ENCODE measurements at regions not wholly inside any gene's neighbourhood (a gene's known extent, or its start where the extent isn't known, plus 50 kb on each side); places are given as distances from the start of the nearest gene placed in this dataset.

- H3K36me3 Mint-ChIP-seq, result no peaks in the 10 kb centered on the region
- Histone ChIP-seq H3K9me3 (ENCODE audit: control insufficient read depth in 2 of 2, low read length in 2 of 2) (no peaks in the 10 kb centered on the region), H3K4me3 (ENCODE audit: low read depth, low read length) (no peak overlapping the region), H3K4me1 (ENCODE audit: control insufficient read depth, insufficient read depth, low read length, poor library complexity, severe bottlenecking) (no peaks in the 10 kb centered on the region), H3K36me3 (ENCODE audit: control insufficient read depth, insufficient read depth, low read length) (no peaks in the 10 kb centered on the region), H3K27ac (ENCODE audit: insufficient read depth, low read length, poor library complexity, severe bottlenecking) (no peak overlapping the region), H3K27me3 (ENCODE audit: control insufficient read depth, insufficient read depth, low read length) (no peaks in the 10 kb centered on the region)
- H3K4me3 Mint-ChIP-seq, result no peak overlapping the region
- no peak for DNase-seq
- peak overlapping the region in 1 of 3 donors; percentile 64 for H3K27ac Mint-ChIP-seq
- ATAC-seq (ENCODE audit: low read depth in 2 of 2), result no peak
- peaks cover 0 to 2% (median 0%) of the 10 kb centered on the region in 7 donors for H3K9me3 Mint-ChIP-seq
- no peaks in the 10 kb centered on the region for H3K27me3 Mint-ChIP-seq
- H3K4me1 Mint-ChIP-seq, result peaks cover 5 to 44% (median 18%) of the 10 kb centered on the region in 4 donors
Observed at GRCh38 chr9:20227166-20227874, 395.0 kb downstream of the MLLT3 start.

GRCh38 chr9:20226345-20226744 lies 396.0 kb downstream of the MLLT3 start:
- peaks cover 9 to 49% (median 22%) of the 10 kb centered on the region in 4 donors for H3K4me1 Mint-ChIP-seq
- H3K9me3 ChIP-seq (ENCODE audit: control insufficient read depth in 2 of 2, low read length in 2 of 2), result no peaks in the 10 kb centered on the region
- H3K36me3 ChIP-seq (ENCODE audit: control insufficient read depth, insufficient read depth, low read length), result no peaks in the 10 kb centered on the region
- H3K27ac Mint-ChIP-seq, result peak overlapping the region in 1 of 3 donors; percentile 64
- DNase-seq, result no peak
- peaks cover 0 to 2% (median 0%) of the 10 kb centered on the region in 7 donors for H3K9me3 Mint-ChIP-seq
- no peak for ATAC-seq (ENCODE audit: low read depth in 2 of 2)
- no peaks in the 10 kb centered on the region for H3K4me1 ChIP-seq (ENCODE audit: control insufficient read depth, insufficient read depth, low read length, poor library complexity, severe bottlenecking)
- no peak overlapping the region for H3K4me3 Mint-ChIP-seq
- no peaks in the 10 kb centered on the region for H3K27me3 ChIP-seq (ENCODE audit: control insufficient read depth, insufficient read depth, low read length)
- H3K4me3 ChIP-seq (ENCODE audit: low read depth, low read length), result no peak overlapping the region
- H3K36me3 Mint-ChIP-seq, result no peaks in the 10 kb centered on the region
- H3K27me3 Mint-ChIP-seq, result no peaks in the 10 kb centered on the region
- H3K27ac ChIP-seq (ENCODE audit: insufficient read depth, low read length, poor library complexity, severe bottlenecking), result no peak overlapping the region

- Histone ChIP-seq H3K36me3 (ENCODE audit: control insufficient read depth, insufficient read depth, low read length) (no peaks in the 10 kb centered on the region), H3K9me3 (ENCODE audit: control insufficient read depth in 2 of 2, low read length in 2 of 2) (no peaks in the 10 kb centered on the region), H3K27ac (ENCODE audit: insufficient read depth, low read length, poor library complexity, severe bottlenecking) (no peak overlapping the region), H3K4me3 (ENCODE audit: low read depth, low read length) (peak overlapping the region; percentile 38), H3K4me1 (ENCODE audit: control insufficient read depth, insufficient read depth, low read length, poor library complexity, severe bottlenecking) (no peaks in the 10 kb centered on the region), H3K27me3 (ENCODE audit: control insufficient read depth, insufficient read depth, low read length) (no peaks in the 10 kb centered on the region)
- H3K27me3 Mint-ChIP-seq, result no peaks in the 10 kb centered on the region
- ATAC-seq (ENCODE audit: low read depth in 2 of 2) (no peak), DNase-seq (no peak)
- peaks cover 12 to 54% (median 28%) of the 10 kb centered on the region in 4 donors for H3K4me1 Mint-ChIP-seq
- H3K9me3 Mint-ChIP-seq, result peaks cover 0 to 2% (median 0%) of the 10 kb centered on the region in 7 donors
- H3K36me3 Mint-ChIP-seq, result no peaks in the 10 kb centered on the region
- peak overlapping the region in 1 of 4 donors; percentile 36 for H3K4me3 Mint-ChIP-seq
- peak overlapping the region in 2 of 3 donors; percentile 37 to 78 for H3K27ac Mint-ChIP-seq
Observed at GRCh38 chr9:20225826-20226225, 396.5 kb downstream of the MLLT3 start.

GRCh38 chr9:20224756-20225155 lies 397.5 kb downstream of the MLLT3 start:
- peaks cover 0 to 2% (median 0%) of the 10 kb centered on the region in 7 donors for H3K9me3 Mint-ChIP-seq
- Histone ChIP-seq H3K4me1 (ENCODE audit: control insufficient read depth, insufficient read depth, low read length, poor library complexity, severe bottlenecking) (no peaks in the 10 kb centered on the region), H3K27ac (ENCODE audit: insufficient read depth, low read length, poor library complexity, severe bottlenecking) (no peak overlapping the region), H3K4me3 (ENCODE audit: low read depth, low read length) (no peak overlapping the region), H3K36me3 (ENCODE audit: control insufficient read depth, insufficient read depth, low read length) (no peaks in the 10 kb centered on the region), H3K27me3 (ENCODE audit: control insufficient read depth, insufficient read depth, low read length) (no peaks in the 10 kb centered on the region), H3K9me3 (ENCODE audit: control insufficient read depth in 2 of 2, low read length in 2 of 2) (no peaks in the 10 kb centered on the region)
- no peak overlapping the region for H3K27ac Mint-ChIP-seq
- H3K4me1 Mint-ChIP-seq, result peaks cover 12 to 63% (median 31%) of the 10 kb centered on the region in 4 donors
- H3K4me3 Mint-ChIP-seq, result no peak overlapping the region
- H3K36me3 Mint-ChIP-seq, result no peaks in the 10 kb centered on the region
- DNase-seq (no peak), ATAC-seq (ENCODE audit: low read depth in 2 of 2) (no peak)
- no peaks in the 10 kb centered on the region for H3K27me3 Mint-ChIP-seq

- Mint-ChIP-seq H3K36me3 (no peaks in the 10 kb centered on the region), H3K9me3 (no peaks in the 10 kb centered on the region), H3K4me1 (peaks cover 12 to 36% (median 18%) of the 10 kb centered on the region in 4 donors), H3K4me3 (no peak overlapping the region), H3K27ac (no peak overlapping the region), H3K27me3 (no peaks in the 10 kb centered on the region)
- Histone ChIP-seq H3K27me3 (ENCODE audit: control insufficient read depth, insufficient read depth, low read length) (no peaks in the 10 kb centered on the region), H3K27ac (ENCODE audit: insufficient read depth, low read length, poor library complexity, severe bottlenecking) (no peak overlapping the region), H3K4me1 (ENCODE audit: control insufficient read depth, insufficient read depth, low read length, poor library complexity, severe bottlenecking) (no peaks in the 10 kb centered on the region), H3K4me3 (ENCODE audit: low read depth, low read length) (no peak overlapping the region), H3K9me3 (ENCODE audit: control insufficient read depth in 2 of 2, low read length in 2 of 2) (no peaks in the 10 kb centered on the region), H3K36me3 (ENCODE audit: control insufficient read depth, insufficient read depth, low read length) (no peaks in the 10 kb centered on the region)
- ATAC-seq (ENCODE audit: low read depth in 2 of 2) (no peak), DNase-seq (no peak)
Observed at GRCh38 chr9:20220286-20220685, 402.0 kb downstream of the MLLT3 start.

- no peak for ATAC-seq (ENCODE audit: low read depth in 2 of 2)
- Histone ChIP-seq H3K4me3 (ENCODE audit: low read depth, low read length) (no peak overlapping the region), H3K27ac (ENCODE audit: insufficient read depth, low read length, poor library complexity, severe bottlenecking) (no peak overlapping the region), H3K9me3 (ENCODE audit: control insufficient read depth in 2 of 2, low read length in 2 of 2) (no peaks in the 10 kb centered on the region), H3K4me1 (ENCODE audit: control insufficient read depth, insufficient read depth, low read length, poor library complexity, severe bottlenecking) (no peaks in the 10 kb centered on the region), H3K36me3 (ENCODE audit: control insufficient read depth, insufficient read depth, low read length) (no peaks in the 10 kb centered on the region), H3K27me3 (ENCODE audit: control insufficient read depth, insufficient read depth, low read length) (no peaks in the 10 kb centered on the region)
- DNase-seq, result no peak
- H3K36me3 Mint-ChIP-seq, result no peaks in the 10 kb centered on the region
- H3K27ac Mint-ChIP-seq, result no peak overlapping the region
- H3K4me1 Mint-ChIP-seq, result peaks cover 12 to 31% (median 16%) of the 10 kb centered on the region in 4 donors
- H3K9me3 Mint-ChIP-seq, result no peaks in the 10 kb centered on the region
- H3K4me3 Mint-ChIP-seq, result no peak overlapping the region
- H3K27me3 Mint-ChIP-seq, result no peaks in the 10 kb centered on the region
Observed at GRCh38 chr9:20219437-20219836, 402.9 kb downstream of the MLLT3 start.

GRCh38 chr9:20217596-20217995 lies 404.7 kb downstream of the MLLT3 start:
- no peaks in the 10 kb centered on the region for H3K36me3 Mint-ChIP-seq
- H3K4me3 Mint-ChIP-seq, result no peak overlapping the region
- ATAC-seq (ENCODE audit: low read depth in 2 of 2) (no peak), DNase-seq (no peak)
- peaks cover 7 to 32% (median 16%) of the 10 kb centered on the region in 4 donors for H3K4me1 Mint-ChIP-seq
- no peaks in the 10 kb centered on the region for H3K27me3 Mint-ChIP-seq
- no peaks in the 10 kb centered on the region for H3K9me3 Mint-ChIP-seq
- Histone ChIP-seq H3K27ac (ENCODE audit: insufficient read depth, low read length, poor library complexity, severe bottlenecking) (no peak overlapping the region), H3K4me3 (ENCODE audit: low read depth, low read length) (no peak overlapping the region), H3K4me1 (ENCODE audit: control insufficient read depth, insufficient read depth, low read length, poor library complexity, severe bottlenecking) (no peaks in the 10 kb centered on the region), H3K36me3 (ENCODE audit: control insufficient read depth, insufficient read depth, low read length) (no peaks in the 10 kb centered on the region), H3K27me3 (ENCODE audit: control insufficient read depth, insufficient read depth, low read length) (no peaks in the 10 kb centered on the region), H3K9me3 (ENCODE audit: control insufficient read depth in 2 of 2, low read length in 2 of 2) (no peaks in the 10 kb centered on the region)
- peak overlapping the region in 2 of 3 donors; percentile 0 to 44 for H3K27ac Mint-ChIP-seq

- no peaks in the 10 kb centered on the region for H3K36me3 Mint-ChIP-seq
- no peaks in the 10 kb centered on the region for H3K27me3 Mint-ChIP-seq
- ATAC-seq (ENCODE audit: low read depth in 2 of 2), result no peak
- H3K9me3 ChIP-seq (ENCODE audit: control insufficient read depth in 2 of 2, low read length in 2 of 2), result no peaks in the 10 kb centered on the region
- H3K4me3 Mint-ChIP-seq, result no peak overlapping the region
- DNase-seq, result no peak
- H3K4me3 ChIP-seq (ENCODE audit: low read depth, low read length), result no peak overlapping the region
- no peak overlapping the region for H3K27ac ChIP-seq (ENCODE audit: insufficient read depth, low read length, poor library complexity, severe bottlenecking)
- no peak overlapping the region for H3K27ac Mint-ChIP-seq
- H3K27me3 ChIP-seq (ENCODE audit: control insufficient read depth, insufficient read depth, low read length), result no peaks in the 10 kb centered on the region
- H3K4me1 ChIP-seq (ENCODE audit: control insufficient read depth, insufficient read depth, low read length, poor library complexity, severe bottlenecking), result no peaks in the 10 kb centered on the region
- no peaks in the 10 kb centered on the region for H3K9me3 Mint-ChIP-seq
- peaks cover 3 to 28% (median 12%) of the 10 kb centered on the region in 4 donors for H3K4me1 Mint-ChIP-seq
- H3K36me3 ChIP-seq (ENCODE audit: control insufficient read depth, insufficient read depth, low read length), result no peaks in the 10 kb centered on the region
Observed at GRCh38 chr9:20216438-20216837, 405.9 kb downstream of the MLLT3 start.
